Mammary epithelial cell (primary cell): ENCODE measurements at regions not wholly inside any gene's neighbourhood (a gene's known extent, or its start where the extent isn't known, plus 50 kb on each side); places are given as distances from the start of the nearest gene placed in this dataset.

Experiments
- CTCF ChIP-seq, 2 donors: IDR thresholded peaks in 1 of 2; conservative IDR thresholded peaks in 1 of 2; 2 replicates each; pipeline ENCODE4 v1.5.1; 2011 to 2012; ENCODE audit warnings: inconsistent platforms in 2 of 2, low read length in 2 of 2, mild to moderate bottlenecking in 2 of 2, control low read depth in 1 of 2, low read depth in 1 of 2; ENCODE audit not compliant: insufficient read depth in 1 of 2; ENCODE audit errors: extremely low read depth in 1 of 2
- EZH2 ChIP-seq: IDR thresholded peaks from 2 replicates; pipeline ENCODE4 v1.6.1; 2012; ENCODE audit warnings: low read length, inconsistent platforms, borderline replicate concordance

GRCh38 chr7:98701372-98701771 lies 84.3 kb downstream of the NPTX2 start:
- no peak for TF ChIP-seq CTCF (conservative IDR thresholded peaks at IDR 0.05 in 1 of 2, IDR thresholded peaks at IDR 0.05 in 1 of 2; ENCODE audit: extremely low read depth in 1 of 2, insufficient read depth in 1 of 2, low read depth in 1 of 2, low read length in 2 of 2)
- no peak for TF ChIP-seq EZH2
